Activated T-cell treated with anti-CD3 and anti-CD28 coated beads, Interleukin-2, amount 50 U/mL, for 72 hours (primary cell): ENCODE measurements at regions not wholly inside any gene's neighbourhood (a gene's known extent, or its start where the extent isn't known, plus 50 kb on each side); places are given as distances from the start of the nearest gene placed in this dataset.
"Not testable (repeated sequence)": the region's sequence is repeated elsewhere in the genome, so short reads cannot be mapped to it uniquely, and the experiment has no call there.

ENCODE experiments used
- ATAC-seq, 2 donors: fragments of 150-1000 bp; cut with Tn5 transposase; replicated peaks in 1 of 2; 2 replicates each; pipeline ENCODE4 v1.10.0; 2021; ENCODE audit warnings: moderate library complexity in 2 of 2, mild to moderate bottlenecking in 1 of 2
- DNase-seq, 2 donors: peaks; one replicate each; pipeline ENCODE4 v3.0.0; 2021 to 2022; ENCODE audit warnings: mixed read lengths in 1 of 2
- H3K27ac Mint-ChIP-seq: one replicate; pipeline ENCODE4 v1.8.0; 2022; ENCODE audit warnings: mild to moderate bottlenecking, moderate library complexity, mixed read lengths
- H3K27me3 Mint-ChIP-seq: one replicate; pipeline ENCODE4 v1.8.0; 2022; ENCODE audit warnings: low read depth, mixed read lengths
- H3K36me3 Mint-ChIP-seq, 2 donors: one replicate each; pipeline ENCODE4 v1.8.0; 2022; ENCODE audit warnings: mixed read lengths in 2 of 2, mild to moderate bottlenecking in 1 of 2; ENCODE audit not compliant: insufficient read depth in 2 of 2
- H3K4me1 Mint-ChIP-seq: one replicate; pipeline ENCODE4 v1.8.0; 2022; ENCODE audit warnings: low read depth, mixed read lengths
- H3K4me3 Mint-ChIP-seq, 2 donors: one replicate each; pipeline ENCODE4 v1.8.0; 2022; ENCODE audit warnings: mild to moderate bottlenecking in 2 of 2, mixed read lengths in 2 of 2, moderate library complexity in 2 of 2
- H3K9me3 Mint-ChIP-seq, 2 donors: one replicate each; pipeline ENCODE4 v1.8.0; 2022; ENCODE audit warnings: mixed read lengths in 2 of 2

DNA sequence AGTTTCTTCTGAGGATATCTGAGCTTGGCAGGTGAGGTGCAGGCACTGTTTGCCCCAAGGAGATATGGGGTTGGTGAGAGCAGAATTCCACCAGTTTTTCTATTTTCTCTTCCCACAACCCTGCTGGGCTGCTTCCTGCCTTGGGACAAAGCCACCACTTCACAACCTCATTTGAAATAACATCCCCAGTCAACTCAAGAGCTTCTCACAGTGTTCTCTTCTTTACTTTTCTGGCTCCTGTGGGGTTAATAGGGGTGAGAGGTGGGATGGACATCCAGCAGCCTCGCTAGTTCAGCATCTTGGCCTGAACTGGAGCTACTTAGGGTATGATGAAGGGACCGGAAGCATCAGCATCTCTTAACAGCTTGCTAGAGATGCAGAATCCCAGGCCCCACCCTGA lies 106.3 kb downstream of the SLC4A3 start:
- DNase-seq (no peak), ATAC-seq (no peak)
- peaks cover 26% of the 10 kb centered on the region for H3K27me3 Mint-ChIP-seq
- H3K4me1 Mint-ChIP-seq: no peaks in the 10 kb centered on the region
- H3K36me3 Mint-ChIP-seq: no peaks in the 10 kb centered on the region
- no peaks in the 10 kb centered on the region for H3K9me3 Mint-ChIP-seq
- no peak overlapping the region for H3K27ac Mint-ChIP-seq
- no peak overlapping the region for H3K4me3 Mint-ChIP-seq

DNA sequence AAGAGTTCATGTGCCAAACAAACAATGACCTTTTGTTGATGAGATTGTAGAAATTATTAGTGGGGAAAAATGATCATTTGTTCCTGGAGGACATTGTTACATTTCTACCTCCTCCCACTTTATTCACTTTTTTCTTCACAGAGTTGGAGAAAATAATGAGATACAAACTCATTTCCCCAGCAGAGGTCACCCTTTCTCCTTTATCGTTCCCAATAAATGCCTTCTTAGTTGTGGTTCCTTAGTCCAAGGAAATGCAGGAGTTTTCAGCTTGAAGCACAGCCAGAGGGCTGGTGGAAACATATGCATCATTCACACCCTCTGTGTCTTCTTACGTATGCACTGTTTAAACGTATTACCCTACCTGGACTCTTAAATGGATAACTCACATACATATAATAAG lies 108.8 kb downstream of the SLC4A3 start:
- Mint-ChIP-seq H3K4me1 (no peaks in the 10 kb centered on the region), H3K27me3 (peaks cover 34% of the 10 kb centered on the region), H3K27ac (no peak overlapping the region), H3K9me3 (no peaks in the 10 kb centered on the region), H3K36me3 (no peaks in the 10 kb centered on the region), H3K4me3 (no peak overlapping the region)
- DNase-seq: peak in 1 of 2 donors; percentile 8
- ATAC-seq: no peak

DNA sequence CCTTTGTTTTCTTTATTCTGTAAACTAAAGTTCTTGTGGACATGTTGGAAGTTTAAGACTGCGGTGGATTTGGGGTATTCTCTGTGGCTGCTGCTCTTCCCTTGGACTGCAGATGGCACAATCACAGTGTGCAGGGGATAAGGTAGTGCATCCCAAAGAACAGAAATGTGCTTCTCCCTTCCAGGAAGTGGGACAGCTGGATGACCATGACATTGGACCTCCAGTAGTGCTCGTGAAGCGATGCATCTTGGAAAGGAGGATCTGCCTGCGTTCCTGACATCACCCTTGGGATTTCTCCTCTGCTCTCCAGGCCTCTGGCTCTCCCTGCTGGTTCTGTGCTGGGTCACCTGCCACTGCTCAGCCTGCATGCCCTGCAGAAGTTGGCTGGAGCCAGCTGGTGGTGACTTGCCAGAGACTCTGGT lies 109.9 kb downstream of the SLC4A3 start:
- ATAC-seq (no peak), DNase-seq (no peak)
- Mint-ChIP-seq H3K9me3 (no peaks in the 10 kb centered on the region), H3K27me3 (peaks cover 34% of the 10 kb centered on the region), H3K4me1 (no peaks in the 10 kb centered on the region), H3K4me3 (no peak overlapping the region), H3K36me3 (no peaks in the 10 kb centered on the region), H3K27ac (no peak overlapping the region)

DNA sequence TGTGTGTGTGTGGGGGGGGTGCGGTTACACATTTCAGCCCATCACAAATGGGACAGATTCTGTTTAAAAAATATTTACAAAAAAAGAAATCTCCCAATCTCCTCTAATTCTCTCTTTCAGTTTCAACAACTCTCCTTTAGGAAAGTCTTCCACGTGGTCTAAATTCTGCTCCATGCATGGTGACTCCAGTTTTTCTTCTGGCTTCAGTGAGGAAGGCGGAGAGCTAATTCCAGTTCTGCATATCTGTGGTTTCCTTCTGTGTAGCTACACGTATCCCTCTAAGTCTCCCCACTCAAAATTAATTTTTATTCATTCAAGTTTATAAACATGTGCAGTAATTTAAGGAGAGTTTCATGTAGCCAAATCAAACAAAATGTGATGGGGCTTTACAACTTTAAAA lies 111.6 kb downstream of the SLC4A3 start:
- DNase-seq (no peak), ATAC-seq (no peak)
- H3K4me3 Mint-ChIP-seq: no peak overlapping the region
- H3K36me3 Mint-ChIP-seq: no peaks in the 10 kb centered on the region
- H3K4me1 Mint-ChIP-seq: no peaks in the 10 kb centered on the region
- peaks cover 24% of the 10 kb centered on the region for H3K27me3 Mint-ChIP-seq
- H3K9me3 Mint-ChIP-seq: no peaks in the 10 kb centered on the region
- no peak overlapping the region for H3K27ac Mint-ChIP-seq

DNA sequence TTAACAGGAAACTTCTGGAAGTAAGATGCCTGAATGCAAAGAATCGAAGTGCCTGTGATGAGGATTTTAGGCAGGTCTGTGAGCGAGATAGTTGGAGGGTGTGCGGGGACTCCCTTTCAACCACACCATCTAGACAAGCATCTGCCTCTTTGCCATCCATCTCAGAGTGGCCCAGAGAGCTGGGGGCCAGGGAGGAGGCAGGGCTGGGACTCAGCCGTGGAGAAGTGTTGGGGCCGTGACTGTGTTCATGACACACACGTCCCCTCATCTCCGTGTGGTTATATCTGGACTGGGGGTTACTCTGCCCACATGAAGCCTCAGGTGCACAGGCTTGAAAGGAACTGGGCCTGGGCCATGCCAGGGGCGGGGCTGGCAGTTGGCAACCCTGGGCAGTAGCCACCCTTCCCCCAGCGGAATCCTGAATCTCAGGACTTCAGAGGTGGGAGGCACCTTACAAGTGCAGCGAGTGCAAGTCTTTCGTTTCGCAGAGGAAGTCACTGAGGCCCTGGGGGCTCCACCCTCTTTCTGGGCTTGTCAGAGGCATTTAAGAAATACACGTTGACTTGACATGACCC lies 112.5 kb downstream of the SLC4A3 start:
- no peak for ATAC-seq
- H3K27ac Mint-ChIP-seq: no peak overlapping the region
- no peaks in the 10 kb centered on the region for H3K36me3 Mint-ChIP-seq
- no peak for DNase-seq
- no peaks in the 10 kb centered on the region for H3K9me3 Mint-ChIP-seq
- H3K4me3 Mint-ChIP-seq: no peak overlapping the region
- H3K27me3 Mint-ChIP-seq: peaks cover 24% of the 10 kb centered on the region
- no peaks in the 10 kb centered on the region for H3K4me1 Mint-ChIP-seq

DNA sequence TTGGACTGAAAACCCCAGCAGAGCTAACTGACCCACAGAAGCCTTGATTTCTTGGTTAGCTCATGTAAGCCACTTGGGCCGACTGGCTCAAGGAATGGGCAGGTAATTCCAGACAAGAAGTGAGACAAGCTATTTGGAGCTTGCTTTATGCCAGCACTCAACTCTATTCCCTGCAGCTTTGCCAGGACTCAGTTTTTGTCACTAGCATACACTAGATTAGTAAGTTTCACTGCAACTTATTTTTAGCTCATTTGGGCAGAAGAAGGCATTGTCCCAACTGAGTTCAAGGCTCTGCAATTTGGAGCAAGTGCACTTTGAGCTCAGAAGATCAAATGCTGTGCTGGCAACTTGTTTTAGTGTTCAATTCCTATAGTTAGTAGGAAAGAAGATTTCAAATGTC lies 116.1 kb downstream of the SLC4A3 start:
- DNase-seq (no peak), ATAC-seq (no peak)
- Mint-ChIP-seq H3K9me3 (no peaks in the 10 kb centered on the region), H3K27ac (no peak overlapping the region), H3K36me3 (no peaks in the 10 kb centered on the region), H3K4me3 (no peak overlapping the region), H3K4me1 (no peaks in the 10 kb centered on the region), H3K27me3 (peaks cover 8% of the 10 kb centered on the region)

DNA sequence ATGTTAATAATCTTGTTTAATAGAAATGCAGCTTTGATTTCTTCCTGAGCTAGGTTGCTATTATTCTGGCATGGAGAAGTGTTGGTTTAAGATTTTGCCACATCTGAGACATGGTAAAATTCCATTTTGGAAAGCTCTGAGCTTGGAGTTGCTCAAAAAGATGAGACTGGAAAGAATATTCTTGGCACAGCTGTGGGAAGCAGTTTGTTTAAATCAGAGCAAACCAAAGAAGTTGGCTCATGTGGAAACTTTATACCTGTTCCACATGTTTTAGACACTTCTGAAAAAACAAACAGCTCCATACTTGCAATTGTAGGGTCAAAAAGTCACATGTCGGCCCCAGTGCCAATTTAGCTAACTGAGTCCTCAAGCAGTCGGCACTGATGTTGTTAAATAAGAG lies 116.6 kb downstream of the SLC4A3 start:
- H3K27ac Mint-ChIP-seq: no peak overlapping the region
- H3K4me3 Mint-ChIP-seq: no peak overlapping the region
- H3K9me3 Mint-ChIP-seq: no peaks in the 10 kb centered on the region
- H3K36me3 Mint-ChIP-seq: no peaks in the 10 kb centered on the region
- DNase-seq (no peak), ATAC-seq (no peak)
- H3K27me3 Mint-ChIP-seq: peaks cover 5% of the 10 kb centered on the region
- no peaks in the 10 kb centered on the region for H3K4me1 Mint-ChIP-seq

DNA sequence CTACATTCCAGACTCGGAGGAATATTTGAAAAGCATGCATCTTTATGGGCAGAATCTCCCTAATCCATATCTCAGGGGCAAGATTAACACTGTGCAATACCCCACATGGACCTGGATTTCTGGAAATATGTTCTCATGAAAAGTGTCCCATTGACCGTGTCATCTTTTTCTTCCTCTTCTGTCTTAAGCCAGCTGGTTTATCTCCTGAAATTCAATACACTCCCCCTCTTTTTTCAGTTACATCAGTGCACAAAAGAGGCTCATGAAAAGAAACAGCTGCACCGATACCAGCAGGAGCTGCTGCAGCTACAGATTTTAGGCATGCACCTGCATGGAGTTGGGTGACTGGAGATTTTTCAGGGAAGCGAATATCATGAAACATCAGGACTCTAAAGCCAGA lies 117.2 kb downstream of the SLC4A3 start:
- DNase-seq: no peak
- H3K4me1 Mint-ChIP-seq: no peaks in the 10 kb centered on the region
- H3K4me3 Mint-ChIP-seq: no peak overlapping the region
- no peaks in the 10 kb centered on the region for H3K36me3 Mint-ChIP-seq
- H3K27me3 Mint-ChIP-seq: no peaks in the 10 kb centered on the region
- H3K9me3 Mint-ChIP-seq: no peaks in the 10 kb centered on the region
- no peak for ATAC-seq
- H3K27ac Mint-ChIP-seq: no peak overlapping the region

DNA sequence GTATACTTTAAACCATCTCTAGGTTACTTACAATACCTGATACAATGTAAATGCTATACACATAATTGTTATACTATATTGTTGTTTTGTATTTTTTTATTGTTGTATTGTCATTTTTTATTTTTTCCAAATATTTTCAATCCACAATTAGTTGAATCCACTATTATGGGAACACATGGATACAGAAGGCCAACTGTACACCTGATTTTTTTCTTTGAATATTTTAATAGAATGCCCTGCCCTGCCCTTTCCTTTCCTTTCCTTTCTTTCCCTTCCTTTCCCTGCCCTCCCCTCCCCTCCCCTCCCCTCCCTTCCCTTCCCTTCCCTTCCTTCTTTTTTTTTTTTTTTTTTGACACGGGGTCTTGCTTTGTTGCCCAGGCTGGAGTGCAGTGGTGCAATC lies 120.2 kb downstream of the SLC4A3 start:
- Mint-ChIP-seq H3K9me3 (peaks cover 0 to 1% of the 10 kb centered on the region in 2 donors), H3K4me1 (no peaks in the 10 kb centered on the region), H3K27me3 (no peaks in the 10 kb centered on the region), H3K36me3 (no peaks in the 10 kb centered on the region), H3K4me3 (no peak overlapping the region), H3K27ac (no peak overlapping the region)
- DNase-seq (no peak), ATAC-seq (no peak)

DNA sequence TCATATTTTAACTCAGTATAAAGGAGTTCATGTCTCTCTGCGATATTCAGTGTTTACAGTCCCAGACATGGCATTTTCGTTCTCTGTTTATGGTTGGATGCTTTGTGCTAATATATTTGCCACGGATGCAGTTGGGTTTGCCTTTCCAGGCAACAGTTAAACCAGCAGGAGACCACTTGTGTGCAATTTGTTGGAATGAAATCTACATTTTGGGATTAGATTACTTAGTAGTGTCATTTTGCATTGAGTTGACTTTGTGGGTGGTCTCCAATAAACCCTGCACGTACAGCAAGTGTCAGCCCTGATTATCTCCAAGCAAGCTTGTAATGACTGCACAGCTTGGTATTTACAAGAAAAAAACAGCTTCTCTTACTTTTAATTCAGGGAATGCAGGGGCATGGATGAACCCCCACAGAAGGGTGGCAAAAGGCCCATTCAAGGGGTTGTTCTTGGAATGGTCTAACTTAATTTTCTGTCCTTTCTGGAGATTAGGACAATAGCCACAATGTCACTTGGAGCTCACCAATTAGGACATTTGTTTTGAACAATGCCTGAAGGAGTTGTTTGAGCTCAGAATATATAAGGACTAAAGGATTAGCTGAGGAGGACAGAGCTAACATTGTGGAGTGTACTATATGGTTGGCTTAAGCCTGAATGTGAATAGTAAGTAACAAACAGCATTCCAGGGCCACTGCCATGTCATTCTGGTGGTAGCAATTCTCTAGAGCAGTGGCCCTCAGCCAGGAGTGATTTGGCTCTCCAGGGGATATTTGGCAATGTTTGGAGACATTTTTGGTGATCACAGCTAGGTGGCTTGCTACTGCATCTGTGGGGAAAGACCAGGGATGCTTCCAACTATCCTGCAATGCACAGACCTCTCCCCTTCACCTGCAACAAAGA lies 121.5 kb downstream of the SLC4A3 start:
- Mint-ChIP-seq H3K4me1 (no peaks in the 10 kb centered on the region), H3K27ac (no peak overlapping the region), H3K27me3 (no peaks in the 10 kb centered on the region), H3K36me3 (no peaks in the 10 kb centered on the region), H3K4me3 (no peak overlapping the region), H3K9me3 (peaks cover 0 to 1% of the 10 kb centered on the region in 2 donors)
- no peak for DNase-seq
- no peak for ATAC-seq

DNA sequence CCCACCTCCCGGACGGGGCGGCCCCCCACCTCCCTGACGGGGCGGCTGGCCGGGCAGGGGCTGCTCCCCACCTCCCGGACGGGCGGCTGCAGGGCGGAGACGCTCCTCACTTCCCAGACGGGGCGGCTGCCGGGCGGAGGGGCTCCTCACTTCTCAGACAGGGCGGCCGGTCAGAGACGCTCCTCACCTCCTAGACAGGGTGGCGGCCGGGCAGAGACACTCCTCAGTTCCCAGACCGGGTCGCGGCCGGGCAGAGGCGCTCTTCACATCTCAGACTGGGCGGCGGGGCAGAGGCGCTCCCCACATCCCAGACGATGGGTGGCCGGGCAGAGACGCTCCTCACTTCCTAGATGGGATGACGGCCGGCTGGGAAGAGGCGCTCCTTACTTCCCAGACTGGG lies 123.7 kb downstream of the SLC4A3 start:
- H3K27ac Mint-ChIP-seq, ATAC-seq, H3K4me1 Mint-ChIP-seq: not testable (repeated sequence)

DNA sequence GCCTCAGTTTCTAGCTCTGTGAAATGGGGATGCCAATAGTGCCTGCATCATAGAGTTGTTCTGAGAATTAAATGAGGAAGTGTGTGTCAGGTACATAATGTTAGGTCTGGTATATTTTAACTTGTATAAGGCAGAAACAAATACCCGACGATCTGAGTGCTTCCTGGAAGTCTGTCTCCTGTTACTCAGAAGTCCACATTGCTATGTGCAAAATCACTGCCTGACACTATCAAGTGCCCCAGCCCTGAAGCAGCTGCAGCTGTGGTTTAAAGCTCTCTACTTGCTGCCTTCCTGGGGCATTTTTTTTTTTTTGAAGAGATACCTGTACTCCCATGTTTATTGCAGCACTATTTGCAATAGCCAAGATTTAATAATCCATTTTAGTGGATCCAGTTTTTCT lies 125.3 kb downstream of the SLC4A3 start:
- Mint-ChIP-seq H3K9me3 (peaks cover 3 to 4% of the 10 kb centered on the region in 2 donors), H3K27ac (no peak overlapping the region), H3K27me3 (no peaks in the 10 kb centered on the region), H3K36me3 (no peaks in the 10 kb centered on the region), H3K4me3 (no peak overlapping the region), H3K4me1 (no peaks in the 10 kb centered on the region)
- DNase-seq (no peak), ATAC-seq (no peak)

More for the DNA sequence above, 123.7 kb downstream of the SLC4A3 start:
- H3K4me3 Mint-ChIP-seq, DNase-seq, H3K36me3 Mint-ChIP-seq, H3K9me3 Mint-ChIP-seq, H3K27me3 Mint-ChIP-seq: not testable (repeated sequence)

DNA sequence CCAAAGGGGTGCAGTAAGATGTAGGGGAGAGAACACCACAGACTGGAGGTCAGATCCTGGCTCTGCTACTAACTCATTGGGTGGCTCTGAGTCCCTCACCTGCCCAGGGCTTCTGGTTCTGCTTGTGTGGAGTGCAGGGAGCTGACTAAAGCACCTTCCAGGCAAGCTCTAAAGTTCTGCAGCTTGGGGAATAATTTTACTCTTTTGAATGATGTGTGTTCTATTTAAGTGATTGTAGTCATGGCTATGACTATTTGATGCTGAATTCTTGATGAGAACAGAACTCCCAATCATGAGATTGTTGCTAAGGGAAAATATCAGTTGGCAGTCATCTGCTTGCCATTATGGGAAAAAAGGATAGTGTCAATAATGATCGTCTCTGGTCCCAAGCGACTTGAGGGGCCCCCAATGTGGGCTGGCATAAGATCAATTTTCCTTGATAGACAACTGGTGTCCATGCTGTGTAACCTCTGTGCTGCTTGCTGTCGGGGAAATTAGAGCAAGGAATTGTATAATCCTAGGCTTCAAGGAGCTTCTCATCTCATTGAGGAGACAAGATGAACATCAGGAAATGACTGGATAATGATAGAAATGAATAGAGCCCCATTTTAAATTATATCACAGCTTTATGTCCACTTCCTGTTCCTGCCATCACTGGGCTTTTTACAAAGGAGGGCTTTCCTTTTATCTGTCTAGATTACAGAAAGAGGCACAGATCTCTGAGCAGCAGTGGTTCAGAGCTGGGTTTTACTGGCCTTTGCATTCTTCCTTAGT lies 131.7 kb downstream of the SLC4A3 start:
- H3K27ac Mint-ChIP-seq: no peak overlapping the region
- H3K27me3 Mint-ChIP-seq: peaks cover 9% of the 10 kb centered on the region
- no peak for DNase-seq
- H3K36me3 Mint-ChIP-seq: no peaks in the 10 kb centered on the region
- peaks cover 2 to 3% of the 10 kb centered on the region in 2 donors for H3K9me3 Mint-ChIP-seq
- no peak overlapping the region for H3K4me3 Mint-ChIP-seq
- H3K4me1 Mint-ChIP-seq: no peaks in the 10 kb centered on the region
- ATAC-seq: no peak
